Neural cell (in vitro differentiated cells): ENCODE measurements at regions not wholly inside any gene's neighbourhood (a gene's known extent, or its start where the extent isn't known, plus 50 kb on each side); places are given as distances from the start of the nearest gene placed in this dataset.

Experiments
- H2AFZ ChIP-seq: fragments of 200-600, 300-800 bp; sonication (generic), shearing (Covaris generic); 2 replicates; pipeline ENCODE4 v1.6.0; 2014; ENCODE audit warnings: low read depth, mild to moderate bottlenecking, antibody characterized with exemption, low read length, moderate library complexity
- H3F3A ChIP-seq: fragments of 200-600 bp; shearing (Covaris generic); 2 replicates; pipeline ENCODE4 v1.6.1; 2016; ENCODE audit warnings: mild to moderate bottlenecking, moderate library complexity, mixed read lengths, antibody characterized with exemption, low read length; ENCODE audit not compliant: insufficient read depth, poor library complexity, severe bottlenecking
- H3K27ac ChIP-seq: fragments of 200-600, 300-800 bp; sonication (generic), shearing (Covaris generic); 2 replicates; pipeline ENCODE4 v1.5.1; 2014; ENCODE audit warnings: mild to moderate bottlenecking, low read length, moderate library complexity
- H3K27me3 ChIP-seq: fragments of 300-800, 200-600 bp; sonication (generic), shearing (Covaris generic); 2 replicates; pipeline ENCODE4 v1.6.0; 2014; ENCODE audit warnings: mild to moderate bottlenecking, low read depth, low read length, moderate library complexity; ENCODE audit not compliant: insufficient read depth
- H3K36me3 ChIP-seq: fragments of 300-800, 200-600 bp; sonication (generic), shearing (Covaris generic); 2 replicates; pipeline ENCODE4 v1.5.1; 2014; ENCODE audit warnings: mild to moderate bottlenecking, antibody characterized with exemption, low read length, moderate library complexity; ENCODE audit not compliant: insufficient read depth
- H3K4me2 ChIP-seq: fragments of 300-800, 200-600 bp; sonication (generic), shearing (Covaris generic); 2 replicates; pipeline ENCODE4 v1.6.0; 2014; ENCODE audit warnings: mild to moderate bottlenecking, low read length
- H3K4me3 ChIP-seq: fragments of 300-800, 200-600 bp; sonication (generic), shearing (Covaris generic); 2 replicates; pipeline ENCODE4 v1.5.1; 2014; ENCODE audit warnings: mild to moderate bottlenecking, low read length, moderate library complexity
- H3K79me2 ChIP-seq: fragments of 200-600 bp; shearing (Covaris generic); replicated peaks from 2 replicates; pipeline ENCODE4 v1.6.0; 2014; ENCODE audit warnings: mild to moderate bottlenecking, low read length, moderate library complexity; ENCODE audit not compliant: insufficient read depth
- H3K9ac ChIP-seq: fragments of 300-800, 200-600 bp; sonication (generic), shearing (Covaris generic); 2 replicates; pipeline ENCODE4 v1.6.1; 2016; ENCODE audit warnings: mild to moderate bottlenecking, low read length, mixed read lengths
- H3K9me2 ChIP-seq: fragments of 200-600 bp; shearing (Covaris generic); 2 replicates; pipeline ENCODE4 v1.6.1; 2016; ENCODE audit warnings: mild to moderate bottlenecking, low read length, mixed read lengths; ENCODE audit not compliant: insufficient read depth
- H3K9me3 ChIP-seq: fragments of 200-600, 300-800 bp; sonication (generic), shearing (Covaris generic); 2 replicates; pipeline ENCODE4 v1.6.1; 2016; ENCODE audit warnings: mild to moderate bottlenecking, mixed run types, low read length, moderate library complexity, mixed read lengths
- H4K20me1 ChIP-seq: fragments of 200-600 bp; shearing (Covaris generic); 2 replicates; pipeline ENCODE4 v1.6.1; 2016; ENCODE audit warnings: mild to moderate bottlenecking, mixed run types; ENCODE audit not compliant: insufficient read depth
- CTCF ChIP-seq: fragments of 450-650 bp; IDR thresholded peaks from 2 replicates; pipeline ENCODE4 v1.5.1; 2014; ENCODE audit warnings: antibody characterized with exemption, mild to moderate bottlenecking, moderate library complexity; ENCODE audit not compliant: poor library complexity, severe bottlenecking
- EP300 ChIP-seq: fragments of 450-650 bp; conservative IDR thresholded peaks from 2 replicates; pipeline ENCODE4 v1.6.1; 2014; ENCODE audit warnings: antibody characterized with exemption, mild to moderate bottlenecking, moderate library complexity; ENCODE audit not compliant: poor library complexity, severe bottlenecking
- EZH2 ChIP-seq: fragments of 200-600, 300-800 bp; shearing (Covaris generic), sonication (generic); IDR thresholded peaks from 2 replicates; pipeline ENCODE4 v1.6.1; 2014; ENCODE audit warnings: antibody characterized with exemption, low read length, borderline replicate concordance, mild to moderate bottlenecking; ENCODE audit not compliant: insufficient read depth, poor library complexity, severe bottlenecking
- MXI1 ChIP-seq: fragments of 450-650 bp; conservative IDR thresholded peaks from 2 replicates; pipeline ENCODE4 v1.6.1; 2014; ENCODE audit warnings: antibody characterized with exemption, mild to moderate bottlenecking; ENCODE audit not compliant: poor library complexity, severe bottlenecking
- POLR2AphosphoS5 ChIP-seq: IDR thresholded peaks from 2 replicates; pipeline ENCODE4 v1.6.1; 2012
- RAD21 ChIP-seq: fragments of 450-650 bp; conservative IDR thresholded peaks from 2 replicates; pipeline ENCODE4 v1.6.1; 2014; ENCODE audit warnings: antibody characterized with exemption, mild to moderate bottlenecking, moderate library complexity
- REST ChIP-seq: IDR thresholded peaks from 2 replicates; pipeline ENCODE4 v1.6.1; 2012; ENCODE audit warnings: borderline replicate concordance
- SMC3 ChIP-seq: fragments of 450-650 bp; conservative IDR thresholded peaks from 2 replicates; pipeline ENCODE4 v1.6.1; 2014; ENCODE audit warnings: antibody characterized with exemption, mild to moderate bottlenecking, moderate library complexity; ENCODE audit not compliant: poor library complexity
- TAF1 ChIP-seq: IDR thresholded peaks from 2 replicates; pipeline ENCODE4 v1.6.1; 2012; ENCODE audit warnings: low read depth

GRCh38 chr19:31883296-31883990 lies 462.0 kb upstream of the ZNF507 start:
- Histone ChIP-seq H3K27ac (no peak overlapping the region), H3K4me3 (no peak overlapping the region), H3F3A (no peaks in the 10 kb centered on the region), H2AFZ (no peak overlapping the region), H3K36me3 (no peaks in the 10 kb centered on the region), H3K9me2 (no peaks in the 10 kb centered on the region), H3K9ac (no peak overlapping the region), H3K4me2 (no peak overlapping the region), H4K20me1 (no peaks in the 10 kb centered on the region), H3K9me3 (no peaks in the 10 kb centered on the region), H3K27me3 (no peaks in the 10 kb centered on the region), H3K79me2 (no peaks in the 10 kb centered on the region)
- no peak for TF ChIP-seq EP300

GRCh38 chr19:31885280-31885853 lies 460.0 kb upstream of the ZNF507 start:
- H3K27me3 ChIP-seq, result no peaks in the 10 kb centered on the region
- H4K20me1 ChIP-seq, result no peaks in the 10 kb centered on the region
- no peak overlapping the region for H2AFZ ChIP-seq
- no peaks in the 10 kb centered on the region for H3F3A ChIP-seq
- H3K9me2 ChIP-seq, result no peaks in the 10 kb centered on the region
- H3K4me2 ChIP-seq, result no peak overlapping the region
- H3K4me3 ChIP-seq, result no peak overlapping the region
- TF ChIP-seq TAF1 (no peak), SMC3 (no peak), REST (no peak), CTCF (no peak), EZH2 (no peak), MXI1 (no peak), RAD21 (no peak), EP300 (no peak), POLR2AphosphoS5 (no peak)
- no peaks in the 10 kb centered on the region for H3K36me3 ChIP-seq
- no peaks in the 10 kb centered on the region for H3K79me2 ChIP-seq
- no peaks in the 10 kb centered on the region for H3K9me3 ChIP-seq
- H3K27ac ChIP-seq, result no peak overlapping the region
- H3K9ac ChIP-seq, result no peak overlapping the region
